Neuronal stem cell (in vitro differentiated cells): ENCODE measurements at regions not wholly inside any gene's neighbourhood (a gene's known extent, or its start where the extent isn't known, plus 50 kb on each side); places are given as distances from the start of the nearest gene placed in this dataset.
"Not testable (repeated sequence)": the region's sequence is repeated elsewhere in the genome, so short reads cannot be mapped to it uniquely, and the experiment has no call there.

ENCODE experiments used
- DNase-seq: peaks from one replicate; pipeline ENCODE4 v3.0.0-alpha.2; 2013; ENCODE audit warnings: low spot score
- H2AFZ ChIP-seq: one replicate; pipeline ENCODE4 v1.6.1; 2013; ENCODE audit warnings: mild to moderate bottlenecking, low read length, inconsistent platforms
- H2AK5ac ChIP-seq: 2 replicates; pipeline ENCODE4 v1.6.1; 2013; ENCODE audit warnings: low read depth, mild to moderate bottlenecking, inconsistent platforms, low read length, moderate library complexity, mixed read lengths
- H2BK120ac ChIP-seq: 2 replicates; pipeline ENCODE4 v1.6.1; 2013; ENCODE audit warnings: low read depth, mild to moderate bottlenecking, inconsistent platforms, low read length, moderate library complexity, mixed read lengths
- H2BK12ac ChIP-seq: one replicate; pipeline ENCODE4 v1.6.1; 2013; ENCODE audit warnings: low read length, inconsistent platforms
- H2BK15ac ChIP-seq: 2 replicates; pipeline ENCODE4 v1.6.1; 2013; ENCODE audit warnings: mild to moderate bottlenecking, low read length, inconsistent platforms, mixed read lengths
- H2BK5ac ChIP-seq: one replicate; pipeline ENCODE4 v1.6.1; 2013; ENCODE audit warnings: inconsistent platforms, mild to moderate bottlenecking, low read length, moderate library complexity
- H3K14ac ChIP-seq: one replicate; pipeline ENCODE4 v1.6.1; 2013; ENCODE audit warnings: low read length, inconsistent platforms
- H3K18ac ChIP-seq: 2 replicates; pipeline ENCODE4 v1.6.1; 2013; ENCODE audit warnings: low read length, inconsistent platforms
- H3K23ac ChIP-seq: 2 replicates; pipeline ENCODE4 v1.6.1; 2013; ENCODE audit warnings: low read depth, mild to moderate bottlenecking, mixed read lengths, low read length, inconsistent platforms; ENCODE audit not compliant: poor library complexity
- H3K27ac ChIP-seq: replicated peaks from 3 replicates; pipeline ENCODE4 v1.5.1; 2013; ENCODE audit warnings: low read length, inconsistent platforms
- H3K27me3 ChIP-seq, 3 experiments: 2 replicates each; pipeline ENCODE4 v1.6.1; 2013; ENCODE audit warnings: low read length in 3 of 3, mild to moderate bottlenecking in 2 of 3, inconsistent platforms in 1 of 3, low read depth in 1 of 3, mixed read lengths in 1 of 3, moderate library complexity in 1 of 3; ENCODE audit not compliant: control insufficient read depth in 3 of 3, insufficient read depth in 3 of 3
- H3K36me3 ChIP-seq, 2 donors: replicated peaks in 1 of 2; 2 replicates each; pipeline ENCODE4 v1.6.1; 2013; ENCODE audit warnings: low read length in 2 of 2; ENCODE audit not compliant: control insufficient read depth in 2 of 2, insufficient read depth in 2 of 2
- H3K4ac ChIP-seq: 2 replicates; pipeline ENCODE4 v1.6.1; 2013; ENCODE audit warnings: inconsistent platforms, mild to moderate bottlenecking, low read length, moderate library complexity
- H3K4me1 ChIP-seq, 2 donors: 1 replicate in 1 of 2; 2 replicates in 1 of 2; pipeline ENCODE4 v1.6.1; 2013; ENCODE audit warnings: low read length in 2 of 2, low read depth in 1 of 2; ENCODE audit not compliant: control insufficient read depth in 2 of 2, insufficient read depth in 1 of 2
- H3K4me2 ChIP-seq: one replicate; pipeline ENCODE4 v1.6.1; 2013; ENCODE audit warnings: mild to moderate bottlenecking, low read length, inconsistent platforms; ENCODE audit not compliant: insufficient read depth, poor library complexity, severe bottlenecking
- H3K4me3 ChIP-seq, 2 donors: 2 replicates each; pipeline ENCODE4 v1.5.1; 2013; ENCODE audit warnings: low read length in 2 of 2, mild to moderate bottlenecking in 2 of 2, inconsistent platforms in 1 of 2, moderate library complexity in 1 of 2
- H3K79me1 ChIP-seq: one replicate; pipeline ENCODE4 v1.6.1; 2013; ENCODE audit warnings: low read depth, mild to moderate bottlenecking, inconsistent platforms, low read length, moderate library complexity
- H3K9ac ChIP-seq: one replicate; pipeline ENCODE4 v1.6.1; 2013; ENCODE audit warnings: mild to moderate bottlenecking, low read depth, low read length, inconsistent platforms; ENCODE audit not compliant: poor library complexity
- H3K9me3 ChIP-seq, 2 donors: replicated peaks in 1 of 2; 2 replicates each; pipeline versions ENCODE3 to v1.6.1; 2013; ENCODE audit warnings: low read length in 2 of 2, mild to moderate bottlenecking in 2 of 2, inconsistent platforms in 1 of 2, low read depth in 1 of 2, mixed read lengths in 1 of 2, moderate library complexity in 1 of 2; ENCODE audit not compliant: control insufficient read depth in 2 of 2, insufficient read depth in 1 of 2
- H4K8ac ChIP-seq: one replicate; pipeline ENCODE4 v1.6.1; 2013; ENCODE audit warnings: low read depth, mild to moderate bottlenecking, inconsistent platforms, low read length, moderate library complexity
- H4K91ac ChIP-seq: one replicate; pipeline ENCODE4 v1.6.1; 2013; ENCODE audit warnings: low read length, low read depth, mild to moderate bottlenecking, inconsistent platforms; ENCODE audit not compliant: poor library complexity
- WGBS, 2 donors: extraction: QIAGEN DNeasy Blood & Tissue Kit; methylation state at CpG; one replicate each; pipeline ENCODE4 v1.1.7; 2013; ENCODE audit warnings: missing lambda C conversion rate in 2 of 2, mixed read lengths in 1 of 2; ENCODE audit not compliant: insufficient read length in 2 of 2, insufficient replicate concordance in 1 of 2; ENCODE audit errors: extremely low coverage in 2 of 2; 5-methylcytosine and 5-hydroxymethylcytosine counted together

DNA sequence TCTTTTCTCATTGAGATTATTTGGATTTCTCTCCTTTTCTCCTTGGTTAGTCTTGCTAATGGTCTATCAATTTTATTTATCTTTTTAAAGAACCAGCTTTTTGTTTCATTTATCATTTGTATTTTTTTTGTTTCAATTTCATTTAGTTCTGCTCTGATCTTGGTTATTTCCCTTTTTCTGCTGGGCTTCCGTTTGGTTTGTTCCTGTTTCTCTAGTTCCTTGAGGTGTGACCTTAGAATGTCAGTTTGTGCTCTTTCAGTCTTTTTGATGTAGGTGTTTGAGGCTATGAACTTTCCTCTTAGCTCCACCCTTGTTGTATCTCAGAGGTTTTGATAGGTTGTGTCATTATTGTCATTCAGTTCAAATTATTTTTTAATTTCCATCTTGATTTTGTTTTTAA lies 248.5 kb upstream of the CADM2 start:
- not testable (repeated sequence) for H2BK12ac ChIP-seq, H3K27me3 ChIP-seq, H3K27ac ChIP-seq, H3K4me1 ChIP-seq, H4K91ac ChIP-seq, H2BK15ac ChIP-seq, H3K9ac ChIP-seq, H2AFZ ChIP-seq, H2BK120ac ChIP-seq, H3K9me3 ChIP-seq, H4K8ac ChIP-seq, H2AK5ac ChIP-seq, H3K79me1 ChIP-seq, DNase-seq, H3K4me3 ChIP-seq, H3K23ac ChIP-seq, H2BK5ac ChIP-seq, H3K18ac ChIP-seq, H3K4ac ChIP-seq, H3K36me3 ChIP-seq, H3K4me2 ChIP-seq, H3K14ac ChIP-seq
- WGBS, 2 donors: no CpG with 5 or more reads among the region's 1 CpG

- Histone ChIP-seq H3K4me1 (no peaks in the 10 kb centered on the region), H3K23ac (no peak overlapping the region), H3K79me1 (no peaks in the 10 kb centered on the region), H3K27ac (no peak overlapping the region), H3K9ac (no peak overlapping the region), H3K4me3 (no peak overlapping the region), H3K9me3 (no peaks in the 10 kb centered on the region), H3K4me2 (no peak overlapping the region), H3K18ac (no peak overlapping the region), H3K14ac (no peak overlapping the region), H3K27me3 (no peaks in the 10 kb centered on the region), H2AK5ac (no peak overlapping the region), H2BK5ac (no peak overlapping the region), H4K91ac (no peak overlapping the region), H2BK12ac (no peak overlapping the region), H3K4ac (no peak overlapping the region), H2AFZ (no peak overlapping the region), H2BK15ac (no peak overlapping the region), H4K8ac (no peak overlapping the region), H3K36me3 (no peaks in the 10 kb centered on the region), H2BK120ac (no peak overlapping the region)
- WGBS, 2 donors: no CpG with 5 or more reads among the region's 3 CpGs
- no peak for DNase-seq
These were observed 240.9 kb upstream of the CADM2 start for GRCh38 chr3:84717894-84718293.

GRCh38 chr3:84724877-84725276 lies 233.9 kb upstream of the CADM2 start:
- H2BK15ac ChIP-seq: no peak overlapping the region
- WGBS, 2 donors: no CpG with 5 or more reads among the region's 4 CpGs
- no peak for DNase-seq

DNA sequence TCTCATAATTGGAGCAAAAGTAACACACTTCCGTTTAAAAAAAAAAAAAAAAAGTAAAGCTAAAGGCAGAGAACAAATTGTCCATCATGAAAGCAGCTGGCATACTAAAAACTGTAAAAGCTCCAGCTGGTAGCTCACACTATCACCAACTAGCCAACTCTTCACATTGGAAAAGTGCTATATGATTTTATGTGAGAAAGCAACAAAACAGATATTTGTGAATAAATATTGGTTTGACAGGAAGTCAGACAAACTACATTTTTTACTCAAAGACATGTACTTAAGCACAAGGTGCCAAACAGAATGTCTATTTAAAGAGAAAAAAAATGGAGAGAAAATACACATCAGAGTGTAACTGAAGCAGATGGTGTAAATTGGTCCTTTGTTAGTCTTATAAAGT lies 231.2 kb upstream of the CADM2 start:
- Histone ChIP-seq H3K4me3 (no peak overlapping the region), H3K14ac (no peak overlapping the region), H3K4ac (no peak overlapping the region), H3K27me3 (no peaks in the 10 kb centered on the region), H2AFZ (no peak overlapping the region), H2AK5ac (no peak overlapping the region), H3K9ac (no peak overlapping the region), H3K23ac (no peak overlapping the region), H2BK120ac (no peak overlapping the region), H3K79me1 (no peaks in the 10 kb centered on the region), H3K27ac (no peak overlapping the region), H3K18ac (no peak overlapping the region), H4K8ac (no peak overlapping the region), H4K91ac (no peak overlapping the region), H2BK5ac (no peak overlapping the region), H3K4me2 (no peak overlapping the region), H3K9me3 (no peaks in the 10 kb centered on the region), H2BK15ac (no peak overlapping the region), H3K36me3 (no peaks in the 10 kb centered on the region), H2BK12ac (no peak overlapping the region), H3K4me1 (no peaks in the 10 kb centered on the region)
- WGBS, 2 donors: no CpG with 5 or more reads among the region's 1 CpG
- DNase-seq: no peak

More at GRCh38 chr3:84724877-84725276, 233.9 kb upstream of the CADM2 start:
- Histone ChIP-seq H3K9me3 (no peaks in the 10 kb centered on the region), H3K27ac (no peak overlapping the region), H3K79me1 (no peaks in the 10 kb centered on the region), H3K4me3 (no peak overlapping the region), H3K9ac (no peak overlapping the region), H2BK120ac (no peak overlapping the region), H4K8ac (no peak overlapping the region), H3K14ac (no peak overlapping the region), H3K36me3 (no peaks in the 10 kb centered on the region), H2BK5ac (no peak overlapping the region), H3K4me1 (no peaks in the 10 kb centered on the region), H3K4me2 (no peak overlapping the region), H3K27me3 (no peaks in the 10 kb centered on the region), H2AK5ac (no peak overlapping the region), H2BK12ac (no peak overlapping the region), H4K91ac (no peak overlapping the region), H3K23ac (no peak overlapping the region), H3K18ac (no peak overlapping the region), H2AFZ (no peak overlapping the region), H3K4ac (no peak overlapping the region)
